DOHH2 (cell line): ENCODE measurements at regions not wholly inside any gene's neighbourhood (a gene's known extent, or its start where the extent isn't known, plus 50 kb on each side); places are given as distances from the start of the nearest gene placed in this dataset.

Experiments
- H3F3A ChIP-seq: fragments of 200-600 bp; sonication (generic), shearing (Covaris generic); 2 replicates; pipeline ENCODE4 v1.6.0; 2016; ENCODE audit warnings: antibody characterized with exemption, mild to moderate bottlenecking; ENCODE audit not compliant: control insufficient read depth, insufficient read depth
- H3K27ac ChIP-seq: fragments of 200-600 bp; sonication (generic); 2 replicates; pipeline ENCODE4 v1.5.1; 2014; ENCODE audit warnings: low read depth, mild to moderate bottlenecking, low read length, moderate library complexity
- H3K27me3 ChIP-seq: fragments of 200-600 bp; sonication (generic); 2 replicates; pipeline ENCODE4 v1.6.1; 2014; ENCODE audit warnings: mild to moderate bottlenecking, low read length, mixed read lengths; ENCODE audit not compliant: control insufficient read depth
- H3K36me3 ChIP-seq: fragments of 200-600 bp; sonication (generic); 2 replicates; pipeline ENCODE4 v1.6.1; 2014; ENCODE audit warnings: mild to moderate bottlenecking, low read length, moderate library complexity, mixed read lengths; ENCODE audit not compliant: control insufficient read depth
- H3K4me1 ChIP-seq: fragments of 200-600 bp; sonication (generic); 2 replicates; pipeline ENCODE4 v1.6.1; 2014; ENCODE audit warnings: mild to moderate bottlenecking, low read length, mixed read lengths; ENCODE audit not compliant: control insufficient read depth
- H3K4me2 ChIP-seq: fragments of 200-600 bp; sonication (generic); 2 replicates; pipeline ENCODE4 v1.6.0; 2014; ENCODE audit warnings: mild to moderate bottlenecking, low read length, moderate library complexity
- H3K4me3 ChIP-seq: fragments of 200-600 bp; sonication (generic); 2 replicates; pipeline ENCODE4 v1.5.1; 2014; ENCODE audit warnings: mild to moderate bottlenecking, low read length, mixed read lengths
- H3K79me2 ChIP-seq: fragments of 200-600 bp; sonication (generic); 2 replicates; pipeline ENCODE4 v1.6.1; 2014; ENCODE audit warnings: mild to moderate bottlenecking, low read length, mixed read lengths; ENCODE audit not compliant: control insufficient read depth
- H3K9me2 ChIP-seq: fragments of 200-600 bp; sonication (generic); replicated peaks from 2 replicates; pipeline ENCODE4 v1.6.1; 2014; ENCODE audit warnings: mild to moderate bottlenecking, low read length, mixed read lengths; ENCODE audit not compliant: control insufficient read depth
- H3K9me3 ChIP-seq: fragments of 200-600 bp; sonication (generic); 2 replicates; pipeline ENCODE4 v1.6.1; 2014; ENCODE audit warnings: antibody characterized with exemption, low read length, mixed read lengths; ENCODE audit not compliant: control insufficient read depth, insufficient read depth
- H4K20me1 ChIP-seq: fragments of 200-600 bp; sonication (generic); 2 replicates; pipeline ENCODE4 v1.6.0; 2014; ENCODE audit warnings: low read depth, mild to moderate bottlenecking, antibody characterized with exemption, low read length, moderate library complexity; ENCODE audit not compliant: control insufficient read depth, insufficient read depth
- CTCF ChIP-seq: fragments of 200-600 bp; sonication (generic); IDR thresholded peaks from one replicate; pipeline ENCODE4 v1.5.1; 2014; ENCODE audit warnings: antibody characterized with exemption, mild to moderate bottlenecking, low read depth, low read length; ENCODE audit not compliant: poor library complexity, severe bottlenecking
- EZH2phosphoT487 ChIP-seq: fragments of 200-600 bp; sonication (generic); IDR thresholded peaks from 2 replicates; pipeline ENCODE4 v1.6.1; 2017; ENCODE audit warnings: borderline replicate concordance, mild to moderate bottlenecking, antibody characterized with exemption, low read length, moderate library complexity, mixed read lengths

- Histone ChIP-seq H3K4me2 (no peak overlapping the region), H3F3A (no peaks in the 10 kb centered on the region), H3K9me2 (no peaks in the 10 kb centered on the region), H3K27me3 (no peaks in the 10 kb centered on the region), H3K4me3 (no peak overlapping the region), H3K9me3 (no peaks in the 10 kb centered on the region), H3K4me1 (no peaks in the 10 kb centered on the region), H3K36me3 (no peaks in the 10 kb centered on the region), H4K20me1 (no peaks in the 10 kb centered on the region), H3K79me2 (no peaks in the 10 kb centered on the region), H3K27ac (no peak overlapping the region)
- TF ChIP-seq EZH2phosphoT487 (no peak), CTCF (no peak)
These were observed 879.2 kb downstream of the AACS start for GRCh38 chr12:125944446-125944845.

- Histone ChIP-seq H3K4me3 (no peak overlapping the region), H3K9me3 (no peaks in the 10 kb centered on the region), H3K4me2 (no peak overlapping the region), H3K79me2 (no peaks in the 10 kb centered on the region), H3K9me2 (no peaks in the 10 kb centered on the region), H4K20me1 (no peaks in the 10 kb centered on the region), H3K4me1 (no peaks in the 10 kb centered on the region), H3K27me3 (no peaks in the 10 kb centered on the region), H3F3A (no peaks in the 10 kb centered on the region), H3K36me3 (no peaks in the 10 kb centered on the region), H3K27ac (no peak overlapping the region)
- TF ChIP-seq EZH2phosphoT487 (no peak), CTCF (no peak)
These were observed 884.2 kb downstream of the AACS start for GRCh38 chr12:125949471-125949870.

GRCh38 chr12:125954362-125954761 is 889.1 kb downstream of the AACS start:
- H3K27ac ChIP-seq, result no peak overlapping the region
- H3K4me2 ChIP-seq, result no peak overlapping the region
- H3K4me1 ChIP-seq, result no peaks in the 10 kb centered on the region
- no peaks in the 10 kb centered on the region for H3K9me3 ChIP-seq
- H3K27me3 ChIP-seq, result no peaks in the 10 kb centered on the region
- H3F3A ChIP-seq, result no peaks in the 10 kb centered on the region
- no peak for TF ChIP-seq EZH2phosphoT487
- no peak for TF ChIP-seq CTCF
- H4K20me1 ChIP-seq, result no peaks in the 10 kb centered on the region
- no peak overlapping the region for H3K4me3 ChIP-seq
- no peaks in the 10 kb centered on the region for H3K9me2 ChIP-seq
- H3K36me3 ChIP-seq, result no peaks in the 10 kb centered on the region
- no peaks in the 10 kb centered on the region for H3K79me2 ChIP-seq

- H3K4me1 ChIP-seq, result no peaks in the 10 kb centered on the region
- TF ChIP-seq CTCF, result no peak
- no peak for TF ChIP-seq EZH2phosphoT487
These were observed 891.0 kb downstream of the AACS start for GRCh38 chr12:125956186-125956585.

More at GRCh38 chr12:125956186-125956585, 891.0 kb downstream of the AACS start:
- Histone ChIP-seq H3K4me2 (no peak overlapping the region), H3K27me3 (no peaks in the 10 kb centered on the region), H3K9me2 (no peaks in the 10 kb centered on the region), H3K9me3 (0 out of 2 replicates have a peak, but pooled peaks cover 4% of the 10 kb centered on the region), H3K27ac (no peak overlapping the region), H3F3A (no peaks in the 10 kb centered on the region), H3K79me2 (no peaks in the 10 kb centered on the region), H4K20me1 (no peaks in the 10 kb centered on the region), H3K36me3 (no peaks in the 10 kb centered on the region), H3K4me3 (no peak overlapping the region)
